Hepatocyte (in vitro differentiated cells): ENCODE measurements at regions not wholly inside any gene's neighbourhood (a gene's known extent, or its start where the extent isn't known, plus 50 kb on each side); places are given as distances from the start of the nearest gene placed in this dataset.

ENCODE experiments used
- DNase-seq: peaks from one replicate; pipeline ENCODE4 v3.0.0-alpha.2; 2016; ENCODE audit warnings: low spot score
- H2AFZ ChIP-seq: fragments of 200-600 bp; sonication (generic); 2 replicates; pipeline ENCODE4 v1.6.0; 2016; ENCODE audit warnings: antibody characterized with exemption, mild to moderate bottlenecking
- H3K27ac ChIP-seq: fragments of 200-600 bp; sonication (generic); 2 replicates; pipeline ENCODE4 v1.5.1; 2016; ENCODE audit warnings: mild to moderate bottlenecking
- H3K27me3 ChIP-seq: fragments of 200-600 bp; sonication (generic); 2 replicates; pipeline ENCODE4 v1.6.1; 2016
- H3K36me3 ChIP-seq: fragments of 200-600 bp; sonication (generic); replicated peaks from 2 replicates; pipeline ENCODE4 v1.5.1; 2016; ENCODE audit warnings: low read depth; ENCODE audit not compliant: insufficient read depth
- H3K4me1 ChIP-seq: fragments of 200-600 bp; sonication (generic); 2 replicates; pipeline ENCODE4 v1.5.1; 2016; ENCODE audit warnings: mild to moderate bottlenecking, moderate library complexity; ENCODE audit not compliant: insufficient read depth
- H3K4me2 ChIP-seq: fragments of 200-600 bp; sonication (generic); 2 replicates; pipeline ENCODE4 v1.6.0; 2016
- H3K4me3 ChIP-seq: fragments of 200-600 bp; sonication (generic); 2 replicates; pipeline ENCODE4 v1.5.1; 2016; ENCODE audit warnings: mild to moderate bottlenecking
- H3K79me2 ChIP-seq: fragments of 200-600 bp; sonication (generic); 2 replicates; pipeline ENCODE4 v1.6.0; 2017; ENCODE audit warnings: mild to moderate bottlenecking
- H3K9me2 ChIP-seq: fragments of 200-600 bp; sonication (generic); replicated peaks from 2 replicates; pipeline ENCODE4 v1.6.0; 2017; ENCODE audit warnings: mild to moderate bottlenecking; ENCODE audit not compliant: insufficient read depth
- H3K9me3 ChIP-seq: fragments of 200-600 bp; sonication (generic); 2 replicates; pipeline ENCODE4 v1.5.1; 2016; ENCODE audit warnings: low read depth, mild to moderate bottlenecking
- H4K20me1 ChIP-seq: fragments of 200-600 bp; sonication (generic); 2 replicates; pipeline ENCODE4 v1.6.0; 2016; ENCODE audit warnings: mild to moderate bottlenecking; ENCODE audit not compliant: insufficient read depth, poor library complexity, severe bottlenecking
- CTCF ChIP-seq: fragments of 200-600 bp; sonication (generic); IDR thresholded peaks from 2 replicates; pipeline ENCODE4 v1.5.1; 2016; ENCODE audit warnings: antibody characterized with exemption, mild to moderate bottlenecking; ENCODE audit not compliant: poor library complexity
- EZH2 ChIP-seq: fragments of 200-600 bp; sonication (generic); IDR thresholded peaks from 2 replicates; pipeline ENCODE4 v1.6.1; 2016; ENCODE audit warnings: antibody characterized with exemption, mild to moderate bottlenecking, borderline replicate concordance
- EZH2phosphoT487 ChIP-seq: fragments of 200-600 bp; sonication (generic); IDR thresholded peaks from one replicate; pipeline ENCODE4 v1.6.1; 2018; ENCODE audit warnings: antibody characterized with exemption, mild to moderate bottlenecking, low read depth, moderate library complexity; ENCODE audit not compliant: unreplicated experiment, severe bottlenecking
- WGBS: methylation state at CpG from one replicate; pipeline ENCODE4 v1.1.6; 2016; ENCODE audit warnings: low lambda C conversion rate; ENCODE audit errors: missing lambda C conversion rate; 5-methylcytosine and 5-hydroxymethylcytosine counted together

DNA sequence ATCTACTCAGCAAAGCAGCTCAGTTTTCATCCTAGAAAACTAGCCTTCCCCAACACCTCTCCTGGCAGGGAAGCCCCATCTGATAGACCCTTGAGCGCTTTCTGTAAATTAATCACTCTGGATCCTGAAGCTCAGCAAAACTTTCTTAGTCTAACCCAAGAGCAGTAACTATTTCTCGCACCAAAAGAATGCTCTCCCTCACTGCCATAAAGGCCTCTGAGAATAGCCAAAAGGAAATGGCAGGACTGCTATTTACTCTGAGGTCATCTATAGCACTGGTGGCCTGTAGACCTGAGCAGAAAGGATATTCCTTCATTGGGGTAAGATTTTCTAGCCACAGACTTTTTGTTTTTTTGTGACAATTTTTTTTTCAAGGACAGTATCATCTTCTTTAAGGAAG, 345.8 kb upstream of the ADAMTS9 start:
- Histone ChIP-seq H3K27ac (no peak overlapping the region), H3K36me3 (no peaks in the 10 kb centered on the region), H3K4me1 (peaks cover 6% of the 10 kb centered on the region), H3K27me3 (no peaks in the 10 kb centered on the region), H3K9me3 (no peaks in the 10 kb centered on the region), H3K79me2 (no peaks in the 10 kb centered on the region), H3K9me2 (no peaks in the 10 kb centered on the region), H4K20me1 (no peaks in the 10 kb centered on the region), H2AFZ (no peak overlapping the region), H3K4me3 (no peak overlapping the region), H3K4me2 (no peak overlapping the region)
- 92% methylated on average over 2 of the region's 2 CpGs for WGBS
- TF ChIP-seq EZH2, result no peak
- no peak for TF ChIP-seq EZH2phosphoT487
- no peak for TF ChIP-seq CTCF
- no peak for DNase-seq

DNA sequence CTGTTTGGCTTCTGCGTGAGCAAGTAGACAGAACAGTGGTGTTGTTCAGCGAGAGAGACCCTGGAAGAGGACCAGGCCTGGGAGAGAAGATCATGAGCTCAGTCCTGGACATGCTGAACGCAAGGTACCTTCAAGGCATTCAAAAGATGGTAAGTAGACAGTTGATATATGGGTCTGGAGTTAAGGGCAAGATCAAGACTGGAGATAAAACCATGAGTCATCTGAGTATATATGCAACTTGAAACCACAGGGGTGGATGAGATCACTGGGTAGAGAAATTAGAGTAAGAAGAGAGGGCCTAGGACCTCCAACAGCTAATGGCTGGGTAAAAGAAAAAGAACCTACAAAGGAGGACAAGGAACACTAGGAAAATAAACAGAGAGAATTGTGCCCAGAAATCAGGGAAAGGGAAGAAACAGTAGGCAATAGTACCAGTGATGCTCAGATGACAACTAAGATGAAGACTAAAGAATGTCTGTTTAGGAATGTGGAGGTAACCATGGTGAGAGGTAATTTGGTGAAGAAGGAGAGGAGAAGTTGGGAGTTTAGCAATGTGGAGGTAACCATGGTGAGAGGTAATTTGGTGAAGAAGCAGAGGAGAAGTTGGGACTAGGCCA, 343.2 kb upstream of the ADAMTS9 start:
- peak; percentile 32 for DNase-seq
- Histone ChIP-seq H3K4me3 (no peak overlapping the region), H3K9me2 (no peaks in the 10 kb centered on the region), H3K9me3 (no peaks in the 10 kb centered on the region), H3K79me2 (no peaks in the 10 kb centered on the region), H4K20me1 (no peaks in the 10 kb centered on the region), H3K27me3 (no peaks in the 10 kb centered on the region), H3K4me1 (peaks cover 6% of the 10 kb centered on the region), H2AFZ (no peak overlapping the region), H3K27ac (peak overlapping the region; percentile 28), H3K36me3 (no peaks in the 10 kb centered on the region), H3K4me2 (no peak overlapping the region)
- TF ChIP-seq EZH2 (no peak), EZH2phosphoT487 (no peak), CTCF (no peak)
- 85% methylated on average over 3 of the region's 3 CpGs for WGBS

GRCh38 chr3:65030014-65030627, 342.3 kb upstream of the ADAMTS9 start:
- no peak for DNase-seq
- no peak overlapping the region for H2AFZ ChIP-seq
- no peaks in the 10 kb centered on the region for H3K9me3 ChIP-seq
- no peaks in the 10 kb centered on the region for H3K9me2 ChIP-seq
- no peaks in the 10 kb centered on the region for H3K79me2 ChIP-seq
- H4K20me1 ChIP-seq, result no peaks in the 10 kb centered on the region
- no peak overlapping the region for H3K4me3 ChIP-seq
- H3K4me1 ChIP-seq, result peaks cover 6% of the 10 kb centered on the region
- peak overlapping the region; percentile 28 for H3K27ac ChIP-seq
- H3K27me3 ChIP-seq, result no peaks in the 10 kb centered on the region
- WGBS, result 95% methylated on average over 4 of the region's 4 CpGs
- H3K36me3 ChIP-seq, result no peaks in the 10 kb centered on the region
- H3K4me2 ChIP-seq, result no peak overlapping the region
- TF ChIP-seq EZH2phosphoT487 (no peak), EZH2 (no peak), CTCF (no peak)
